Effector CD8-positive, alpha-beta T cell (primary cell): ENCODE measurements at regions not wholly inside any gene's neighbourhood (a gene's known extent, or its start where the extent isn't known, plus 50 kb on each side); places are given as distances from the start of the nearest gene placed in this dataset.

Source experiments
- DNase-seq: peaks from one replicate; lab custom pipeline; 2025; lab: John Stamatoyannopoulos, UW

DNA sequence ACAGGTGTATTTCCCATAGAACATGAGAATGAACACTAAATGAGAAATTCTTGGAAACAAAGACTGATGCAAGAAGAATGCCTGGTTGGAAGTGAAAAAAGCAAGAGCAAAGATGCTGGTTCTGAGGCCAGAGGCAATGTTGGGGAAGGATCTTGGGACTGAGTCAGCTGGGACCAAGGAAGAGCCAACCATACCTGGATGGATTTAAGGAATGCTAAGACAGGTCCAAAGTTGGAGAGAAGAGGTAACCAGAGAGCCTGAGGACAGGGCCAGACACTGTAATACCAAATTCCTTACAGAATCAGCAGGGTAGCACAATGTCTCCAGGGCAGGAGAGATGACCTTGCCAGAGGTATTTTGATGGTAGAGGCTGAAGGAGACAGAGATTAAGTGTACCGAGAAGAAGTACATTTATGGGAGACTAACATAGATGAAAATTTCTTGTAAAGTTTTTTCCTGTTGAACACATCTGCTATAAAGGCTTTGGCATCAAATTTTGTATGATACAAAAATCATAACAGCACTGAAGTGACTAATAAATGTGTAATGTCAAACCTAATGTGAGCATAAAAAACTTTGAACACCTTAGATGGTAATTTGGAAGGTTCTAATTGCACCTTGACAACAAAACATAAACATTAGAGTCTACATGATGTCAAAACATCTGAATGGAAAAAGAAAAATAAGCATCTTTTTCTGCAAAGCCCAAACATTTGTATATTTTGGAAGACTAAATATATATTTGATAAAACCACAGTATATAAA, 221.7 kb upstream of the MARCKS start:
- DNase-seq, result no peak

GRCh38 chr6:113636357-113636824, 220.8 kb upstream of the MARCKS start:
- no peak for DNase-seq

GRCh38 chr6:113640051-113640450, 217.1 kb upstream of the MARCKS start:
- no peak for DNase-seq

- no peak for DNase-seq
Measured at GRCh38 chr6:113642001-113642713, 215.0 kb upstream of the MARCKS start.

DNA sequence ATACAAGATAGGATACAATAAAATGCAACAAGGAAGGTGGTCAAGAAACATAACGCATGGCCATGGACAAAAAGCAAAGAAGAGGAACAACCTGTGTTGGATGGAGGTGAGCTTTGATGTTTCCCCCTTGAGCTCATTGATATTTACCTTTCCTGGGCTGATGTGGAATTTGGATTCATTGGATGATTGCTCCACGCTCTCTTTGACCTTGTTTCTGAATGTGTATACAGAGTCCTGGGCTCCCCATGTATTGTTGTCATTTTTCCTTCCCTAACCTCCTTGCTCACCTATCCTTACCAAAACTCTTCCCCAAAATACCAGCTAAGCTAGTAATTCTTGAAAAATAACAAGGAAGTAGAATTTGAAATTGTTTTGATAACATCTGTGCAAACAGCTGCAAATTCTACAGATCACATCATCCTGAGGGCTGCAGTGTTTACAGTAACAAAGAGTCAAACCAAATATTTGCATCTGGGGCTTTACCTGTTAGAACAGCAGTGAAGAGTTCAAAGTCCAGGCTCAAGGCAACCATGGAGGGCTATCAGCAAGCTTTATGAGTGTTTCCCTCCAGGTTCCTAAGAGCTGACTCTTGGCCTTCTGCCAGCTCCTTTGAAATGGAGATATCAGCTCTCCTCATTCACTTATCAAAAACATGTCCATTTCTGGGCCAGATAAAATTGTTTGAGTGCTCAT, 214.3 kb upstream of the MARCKS start:
- no peak for DNase-seq

DNA sequence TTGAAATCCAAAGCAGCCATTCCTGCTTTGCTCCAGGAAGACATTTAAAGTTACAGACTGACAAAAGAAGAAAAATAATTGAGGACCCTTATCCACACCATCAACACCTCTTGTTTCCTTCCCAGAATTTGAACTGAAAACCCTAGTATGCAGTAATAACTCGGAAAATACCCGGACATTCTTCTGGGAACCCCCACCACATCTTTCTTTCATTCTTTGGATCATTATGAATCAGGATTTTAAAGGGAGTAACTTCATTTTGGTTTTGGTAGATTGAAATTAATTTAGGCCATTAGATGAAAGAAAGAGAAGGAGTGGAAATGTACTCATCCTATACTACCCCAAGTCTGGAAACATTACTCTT, 213.8 kb upstream of the MARCKS start:
- DNase-seq, result no peak

- no peak for DNase-seq
Measured at GRCh38 chr6:113644861-113645575, 212.1 kb upstream of the MARCKS start.

GRCh38 chr6:113645576-113645970, 211.6 kb upstream of the MARCKS start:
- no peak for DNase-seq

DNA sequence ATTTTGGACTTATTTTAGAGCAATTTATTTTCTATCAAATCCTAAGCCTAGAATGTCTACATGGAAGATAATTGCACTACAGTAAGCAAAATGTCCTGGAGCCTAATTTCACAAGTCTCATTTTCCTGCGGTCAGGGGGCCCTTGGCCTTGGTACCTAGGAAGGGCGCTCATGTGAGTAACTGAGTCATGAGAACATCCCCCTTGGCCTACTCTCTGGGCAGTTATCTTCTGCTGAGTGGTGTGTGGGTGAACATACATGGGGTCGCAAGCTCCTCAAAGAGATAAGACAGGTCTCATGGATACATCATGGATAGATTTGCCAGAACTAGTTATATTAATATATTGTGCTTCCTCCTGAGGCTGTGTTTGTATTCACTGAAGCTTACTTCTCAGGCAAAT, 211.2 kb upstream of the MARCKS start:
- DNase-seq, result no peak

DNA sequence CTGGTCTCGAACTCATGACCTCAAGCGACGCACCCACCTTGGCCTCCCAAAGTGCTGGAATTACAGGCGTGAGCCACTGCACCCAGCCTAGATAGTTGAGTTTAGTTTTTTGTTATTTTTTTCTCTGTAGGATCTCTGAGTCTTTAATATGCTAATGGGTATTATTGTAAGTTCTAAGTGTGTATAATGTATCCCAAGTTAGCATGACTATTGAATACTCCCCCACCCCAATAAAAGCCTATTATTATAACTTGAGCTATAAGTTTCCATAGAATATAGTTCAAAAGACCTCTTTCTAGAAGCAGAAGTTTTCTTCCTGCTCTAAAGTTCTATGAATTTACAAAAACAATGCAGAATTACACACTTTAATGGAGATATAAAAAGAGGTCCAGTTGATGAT, 210.4 kb upstream of the MARCKS start:
- DNase-seq, result no peak

GRCh38 chr6:113647143-113647889, 209.8 kb upstream of the MARCKS start:
- DNase-seq, result no peak

DNA sequence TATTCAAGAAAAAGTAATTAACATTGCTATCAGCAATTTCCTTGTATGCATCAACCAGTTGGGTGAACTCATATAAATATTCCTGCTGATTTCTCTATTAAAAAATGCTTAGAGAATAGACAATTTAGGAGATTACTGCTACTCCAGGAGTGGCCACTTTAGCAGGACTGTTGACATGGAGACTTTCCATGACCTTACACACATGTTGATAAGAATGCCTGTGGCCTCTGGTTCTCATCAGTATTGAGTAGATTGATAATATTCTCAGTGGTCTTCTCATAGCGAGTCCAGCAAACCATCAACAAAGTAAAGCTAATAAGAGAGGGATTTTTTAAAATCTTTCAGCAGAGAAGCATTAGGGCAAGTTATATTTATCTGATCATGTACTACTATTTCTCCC, 208.4 kb upstream of the MARCKS start:
- DNase-seq, result no peak

GRCh38 chr6:113649276-113649675, 207.9 kb upstream of the MARCKS start:
- no peak for DNase-seq

- DNase-seq, result no peak
Measured at GRCh38 chr6:113649880-113650609, 207.1 kb upstream of the MARCKS start.

GRCh38 chr6:113650610-113650979, 206.6 kb upstream of the MARCKS start:
- no peak for DNase-seq

- no peak for DNase-seq
Measured at GRCh38 chr6:113651120-113651519, 206.0 kb upstream of the MARCKS start.

DNA sequence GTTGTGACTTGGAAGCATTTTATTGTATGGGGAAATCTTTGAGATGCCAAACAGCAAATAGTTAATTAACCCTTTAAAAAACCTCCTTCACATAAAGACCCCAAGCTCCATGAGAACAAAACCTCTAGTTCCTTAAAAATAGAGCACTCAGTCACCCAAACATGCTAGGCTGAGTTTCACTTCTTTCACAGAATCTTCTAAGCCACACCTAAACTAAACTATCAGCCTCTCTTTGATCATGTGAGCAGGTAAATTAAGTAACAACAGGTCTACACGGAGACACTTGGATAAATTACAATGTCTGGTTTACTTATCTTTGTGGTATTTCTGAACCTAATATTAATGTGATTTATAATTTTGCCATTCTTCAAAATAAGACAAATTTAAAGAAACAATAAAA, 205.2 kb upstream of the MARCKS start:
- no peak for DNase-seq

DNA sequence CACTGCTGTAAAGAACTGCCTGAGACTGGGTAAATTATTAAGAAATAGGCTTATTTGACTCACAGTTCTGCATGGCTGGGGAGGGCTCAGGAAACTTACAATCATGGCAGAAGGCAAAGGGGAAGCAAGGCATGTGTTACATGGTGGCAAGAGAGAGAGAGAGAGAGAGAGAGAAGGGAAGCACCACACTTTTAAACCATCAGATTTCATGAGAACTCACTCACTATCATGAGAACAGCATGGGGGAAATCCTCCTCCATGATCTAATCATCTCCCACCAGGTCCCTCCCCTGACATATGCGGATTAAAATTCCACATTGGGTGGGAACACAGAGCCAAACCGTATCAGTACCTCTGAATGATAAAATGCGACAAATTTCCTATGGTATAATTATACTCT, 203.9 kb upstream of the MARCKS start:
- DNase-seq, result no peak

GRCh38 chr6:113654396-113654795, 202.7 kb upstream of the MARCKS start:
- no peak for DNase-seq

DNA sequence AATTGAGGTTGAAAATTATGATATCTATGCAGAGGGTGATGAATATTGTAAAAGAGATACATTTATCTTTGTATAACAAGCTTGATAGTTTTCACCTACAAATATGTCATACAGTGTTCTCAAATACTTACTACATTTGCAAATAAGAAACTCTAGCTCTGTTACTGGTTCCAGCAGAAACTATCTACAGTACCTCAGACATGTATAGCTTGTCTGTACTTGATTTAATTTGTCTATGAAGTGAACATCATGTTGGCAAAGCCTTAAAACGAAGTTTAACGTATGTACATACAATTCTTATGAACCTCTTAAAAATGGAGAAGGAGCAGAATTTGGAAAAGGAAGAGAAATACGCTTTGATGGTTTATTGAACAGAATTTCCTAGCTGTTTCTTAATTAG, 201.4 kb upstream of the MARCKS start:
- DNase-seq, result no peak
